ENCODE measurements at regions not wholly inside any gene's neighbourhood (a gene's known extent, or its start where the extent isn't known, plus 50 kb on each side); places are given as distances from the start of the nearest gene placed in this dataset.

- Histone ChIP-seq H3K4me2 (no peak overlapping the region), H3K79me2 (replicated peaks; ENCODE audit: insufficient read depth) (no peaks in the 10 kb centered on the region)
- H3K27me3 Mint-ChIP-seq (ENCODE audit: insufficient read depth, low read depth, poor library complexity) = no peaks in the 10 kb centered on the region
These were observed 114.2 kb upstream of the DAZL start for GRCh38 chr3:16719426-16719825.

More at GRCh38 chr3:16719426-16719825, 114.2 kb upstream of the DAZL start:
- DNase-seq (ENCODE audit: low spot score) (no peak), ATAC-seq (no peak)
- Histone ChIP-seq H3K27me3 (ENCODE audit: insufficient read depth) (no peaks in the 10 kb centered on the region), H3K4me3 (no peak overlapping the region), H4K20me1 (replicated peaks; ENCODE audit: insufficient read depth) (no peaks in the 10 kb centered on the region), H2AFZ (no peak overlapping the region), H3K9me2 (ENCODE audit: insufficient read depth) (peaks cover 34% of the 10 kb centered on the region), H3K4me1 (ENCODE audit: insufficient read depth) (peaks cover 2% of the 10 kb centered on the region; the same call in 1 of the 2 replicates), H3K36me3 (ENCODE audit: insufficient read depth) (no peaks in the 10 kb centered on the region), H3K27ac (ENCODE audit: low read depth) (no peak overlapping the region), H3F3A (replicated peaks; ENCODE audit: low read depth) (no peaks in the 10 kb centered on the region)
- TF ChIP-seq, protein P1, sequence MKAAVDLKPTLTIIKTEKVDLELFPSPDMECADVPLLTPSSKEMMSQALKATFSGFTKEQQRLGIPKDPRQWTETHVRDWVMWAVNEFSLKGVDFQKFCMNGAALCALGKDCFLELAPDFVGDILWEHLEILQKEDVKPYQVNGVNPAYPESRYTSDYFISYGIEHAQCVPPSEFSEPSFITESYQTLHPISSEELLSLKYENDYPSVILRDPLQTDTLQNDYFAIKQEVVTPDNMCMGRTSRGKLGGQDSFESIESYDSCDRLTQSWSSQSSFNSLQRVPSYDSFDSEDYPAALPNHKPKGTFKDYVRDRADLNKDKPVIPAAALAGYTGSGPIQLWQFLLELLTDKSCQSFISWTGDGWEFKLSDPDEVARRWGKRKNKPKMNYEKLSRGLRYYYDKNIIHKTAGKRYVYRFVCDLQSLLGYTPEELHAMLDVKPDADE (IDR thresholded peaks at IDR 0.05) = no peak
- no peak for TF ChIP-seq EZH2 (IDR thresholded peaks at IDR 0.05; ENCODE audit: low read depth, unreplicated experiment)
- no peak for TF ChIP-seq STAT1 (IDR thresholded peaks at IDR 0.05; ENCODE audit: unreplicated experiment)
- TF ChIP-seq, protein P2, sequence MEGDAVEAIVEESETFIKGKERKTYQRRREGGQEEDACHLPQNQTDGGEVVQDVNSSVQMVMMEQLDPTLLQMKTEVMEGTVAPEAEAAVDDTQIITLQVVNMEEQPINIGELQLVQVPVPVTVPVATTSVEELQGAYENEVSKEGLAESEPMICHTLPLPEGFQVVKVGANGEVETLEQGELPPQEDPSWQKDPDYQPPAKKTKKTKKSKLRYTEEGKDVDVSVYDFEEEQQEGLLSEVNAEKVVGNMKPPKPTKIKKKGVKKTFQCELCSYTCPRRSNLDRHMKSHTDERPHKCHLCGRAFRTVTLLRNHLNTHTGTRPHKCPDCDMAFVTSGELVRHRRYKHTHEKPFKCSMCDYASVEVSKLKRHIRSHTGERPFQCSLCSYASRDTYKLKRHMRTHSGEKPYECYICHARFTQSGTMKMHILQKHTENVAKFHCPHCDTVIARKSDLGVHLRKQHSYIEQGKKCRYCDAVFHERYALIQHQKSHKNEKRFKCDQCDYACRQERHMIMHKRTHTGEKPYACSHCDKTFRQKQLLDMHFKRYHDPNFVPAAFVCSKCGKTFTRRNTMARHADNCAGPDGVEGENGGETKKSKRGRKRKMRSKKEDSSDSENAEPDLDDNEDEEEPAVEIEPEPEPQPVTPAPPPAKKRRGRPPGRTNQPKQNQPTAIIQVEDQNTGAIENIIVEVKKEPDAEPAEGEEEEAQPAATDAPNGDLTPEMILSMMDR (conservative IDR thresholded peaks at IDR 0.05; ENCODE audit: low read depth in 2 of 2) = no peak
- no peak for TF ChIP-seq POLR2AphosphoS5 (IDR thresholded peaks at IDR 0.05; ENCODE audit: low read depth)
- no peak for TF ChIP-seq ZNF331 (CRISPR knock-in tag; IDR thresholded peaks at IDR 0.05; ENCODE audit: low read depth)
- no peak for TF ChIP-seq EZH2phosphoT487 (IDR thresholded peaks at IDR 0.05; ENCODE audit: unreplicated experiment)
- TF ChIP-seq ZNF114 (CRISPR knock-in tag; IDR thresholded peaks at IDR 0.05) = no peak
- TF ChIP-seq, protein P3, sequence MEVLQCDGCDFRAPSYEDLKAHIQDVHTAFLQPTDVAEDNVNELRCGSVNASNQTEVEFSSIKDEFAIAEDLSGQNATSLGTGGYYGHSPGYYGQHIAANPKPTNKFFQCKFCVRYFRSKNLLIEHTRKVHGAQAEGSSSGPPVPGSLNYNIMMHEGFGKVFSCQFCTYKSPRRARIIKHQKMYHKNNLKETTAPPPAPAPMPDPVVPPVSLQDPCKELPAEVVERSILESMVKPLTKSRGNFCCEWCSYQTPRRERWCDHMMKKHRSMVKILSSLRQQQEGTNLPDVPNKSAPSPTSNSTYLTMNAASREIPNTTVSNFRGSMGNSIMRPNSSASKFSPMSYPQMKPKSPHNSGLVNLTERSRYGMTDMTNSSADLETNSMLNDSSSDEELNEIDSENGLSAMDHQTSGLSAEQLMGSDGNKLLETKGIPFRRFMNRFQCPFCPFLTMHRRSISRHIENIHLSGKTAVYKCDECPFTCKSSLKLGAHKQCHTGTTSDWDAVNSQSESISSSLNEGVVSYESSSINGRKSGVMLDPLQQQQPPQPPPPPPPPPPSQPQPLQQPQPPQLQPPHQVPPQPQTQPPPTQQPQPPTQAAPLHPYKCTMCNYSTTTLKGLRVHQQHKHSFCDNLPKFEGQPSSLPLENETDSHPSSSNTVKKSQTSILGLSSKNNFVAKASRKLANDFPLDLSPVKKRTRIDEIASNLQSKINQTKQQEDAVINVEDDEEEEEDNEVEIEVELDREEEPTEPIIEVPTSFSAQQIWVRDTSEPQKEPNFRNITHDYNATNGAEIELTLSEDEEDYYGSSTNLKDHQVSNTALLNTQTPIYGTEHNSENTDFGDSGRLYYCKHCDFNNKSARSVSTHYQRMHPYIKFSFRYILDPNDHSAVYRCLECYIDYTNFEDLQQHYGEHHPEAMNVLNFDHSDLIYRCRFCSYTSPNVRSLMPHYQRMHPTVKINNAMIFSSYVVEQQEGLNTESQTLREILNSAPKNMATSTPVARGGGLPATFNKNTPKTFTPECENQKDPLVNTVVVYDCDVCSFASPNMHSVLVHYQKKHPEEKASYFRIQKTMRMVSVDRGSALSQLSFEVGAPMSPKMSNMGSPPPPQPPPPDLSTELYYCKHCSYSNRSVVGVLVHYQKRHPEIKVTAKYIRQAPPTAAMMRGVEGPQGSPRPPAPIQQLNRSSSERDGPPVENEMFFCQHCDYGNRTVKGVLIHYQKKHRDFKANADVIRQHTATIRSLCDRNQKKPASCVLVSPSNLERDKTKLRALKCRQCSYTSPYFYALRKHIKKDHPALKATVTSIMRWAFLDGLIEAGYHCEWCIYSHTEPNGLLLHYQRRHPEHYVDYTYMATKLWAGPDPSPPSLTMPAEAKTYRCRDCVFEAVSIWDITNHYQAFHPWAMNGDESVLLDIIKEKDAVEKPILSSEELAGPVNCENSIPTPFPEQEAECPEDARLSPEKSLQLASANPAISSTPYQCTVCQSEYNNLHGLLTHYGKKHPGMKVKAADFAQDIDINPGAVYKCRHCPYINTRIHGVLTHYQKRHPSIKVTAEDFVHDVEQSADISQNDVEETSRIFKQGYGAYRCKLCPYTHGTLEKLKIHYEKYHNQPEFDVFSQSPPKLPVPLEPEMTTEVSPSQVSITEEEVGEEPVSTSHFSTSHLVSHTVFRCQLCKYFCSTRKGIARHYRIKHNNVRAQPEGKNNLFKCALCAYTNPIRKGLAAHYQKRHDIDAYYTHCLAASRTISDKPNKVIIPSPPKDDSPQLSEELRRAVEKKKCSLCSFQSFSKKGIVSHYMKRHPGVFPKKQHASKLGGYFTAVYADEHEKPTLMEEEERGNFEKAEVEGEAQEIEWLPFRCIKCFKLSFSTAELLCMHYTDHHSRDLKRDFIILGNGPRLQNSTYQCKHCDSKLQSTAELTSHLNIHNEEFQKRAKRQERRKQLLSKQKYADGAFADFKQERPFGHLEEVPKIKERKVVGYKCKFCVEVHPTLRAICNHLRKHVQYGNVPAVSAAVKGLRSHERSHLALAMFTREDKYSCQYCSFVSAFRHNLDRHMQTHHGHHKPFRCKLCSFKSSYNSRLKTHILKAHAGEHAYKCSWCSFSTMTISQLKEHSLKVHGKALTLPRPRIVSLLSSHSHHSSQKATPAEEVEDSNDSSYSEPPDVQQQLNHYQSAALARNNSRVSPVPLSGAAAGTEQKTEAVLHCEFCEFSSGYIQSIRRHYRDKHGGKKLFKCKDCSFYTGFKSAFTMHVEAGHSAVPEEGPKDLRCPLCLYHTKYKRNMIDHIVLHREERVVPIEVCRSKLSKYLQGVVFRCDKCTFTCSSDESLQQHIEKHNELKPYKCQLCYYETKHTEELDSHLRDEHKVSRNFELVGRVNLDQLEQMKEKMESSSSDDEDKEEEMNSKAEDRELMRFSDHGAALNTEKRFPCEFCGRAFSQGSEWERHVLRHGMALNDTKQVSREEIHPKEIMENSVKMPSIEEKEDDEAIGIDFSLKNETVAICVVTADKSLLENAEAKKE (CRISPR knock-in tag; IDR thresholded peaks at IDR 0.05) = no peak
- no peak for TF ChIP-seq CREB1 (CRISPR knock-in tag; IDR thresholded peaks at IDR 0.05; ENCODE audit: low read depth)
- no peak for TF ChIP-seq JUNB (IDR thresholded peaks at IDR 0.05; ENCODE audit: unreplicated experiment)
- no peak for TF ChIP-seq NANOG (IDR thresholded peaks at IDR 0.05; ENCODE audit: borderline replicate concordance)
- TF ChIP-seq, protein P4, sequence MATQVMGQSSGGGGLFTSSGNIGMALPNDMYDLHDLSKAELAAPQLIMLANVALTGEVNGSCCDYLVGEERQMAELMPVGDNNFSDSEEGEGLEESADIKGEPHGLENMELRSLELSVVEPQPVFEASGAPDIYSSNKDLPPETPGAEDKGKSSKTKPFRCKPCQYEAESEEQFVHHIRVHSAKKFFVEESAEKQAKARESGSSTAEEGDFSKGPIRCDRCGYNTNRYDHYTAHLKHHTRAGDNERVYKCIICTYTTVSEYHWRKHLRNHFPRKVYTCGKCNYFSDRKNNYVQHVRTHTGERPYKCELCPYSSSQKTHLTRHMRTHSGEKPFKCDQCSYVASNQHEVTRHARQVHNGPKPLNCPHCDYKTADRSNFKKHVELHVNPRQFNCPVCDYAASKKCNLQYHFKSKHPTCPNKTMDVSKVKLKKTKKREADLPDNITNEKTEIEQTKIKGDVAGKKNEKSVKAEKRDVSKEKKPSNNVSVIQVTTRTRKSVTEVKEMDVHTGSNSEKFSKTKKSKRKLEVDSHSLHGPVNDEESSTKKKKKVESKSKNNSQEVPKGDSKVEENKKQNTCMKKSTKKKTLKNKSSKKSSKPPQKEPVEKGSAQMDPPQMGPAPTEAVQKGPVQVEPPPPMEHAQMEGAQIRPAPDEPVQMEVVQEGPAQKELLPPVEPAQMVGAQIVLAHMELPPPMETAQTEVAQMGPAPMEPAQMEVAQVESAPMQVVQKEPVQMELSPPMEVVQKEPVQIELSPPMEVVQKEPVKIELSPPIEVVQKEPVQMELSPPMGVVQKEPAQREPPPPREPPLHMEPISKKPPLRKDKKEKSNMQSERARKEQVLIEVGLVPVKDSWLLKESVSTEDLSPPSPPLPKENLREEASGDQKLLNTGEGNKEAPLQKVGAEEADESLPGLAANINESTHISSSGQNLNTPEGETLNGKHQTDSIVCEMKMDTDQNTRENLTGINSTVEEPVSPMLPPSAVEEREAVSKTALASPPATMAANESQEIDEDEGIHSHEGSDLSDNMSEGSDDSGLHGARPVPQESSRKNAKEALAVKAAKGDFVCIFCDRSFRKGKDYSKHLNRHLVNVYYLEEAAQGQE (IDR thresholded peaks at IDR 0.05; ENCODE audit: unreplicated experiment) = no peak
- Mint-ChIP-seq H3K27ac (no peak overlapping the region), H3K36me3 (ENCODE audit: low read depth) (peaks cover 3% of the 10 kb centered on the region; the same call in 1 of the 3 replicates), H3K4me3 (no peak overlapping the region), H3K9me3 (peaks cover 3% of the 10 kb centered on the region; the same call in 2 of the 3 replicates), H3K4me1 (peaks cover 8% of the 10 kb centered on the region; the same call in 2 of the 3 replicates)

All from GM23338 (cell line).